Mucosa of descending colon (tissue), 3 donors: ENCODE measurements at regions not wholly inside any gene's neighbourhood (a gene's known extent, or its start where the extent isn't known, plus 50 kb on each side); places are given as distances from the start of the nearest gene placed in this dataset.
"Not testable (repeated sequence)": the region's sequence is repeated elsewhere in the genome, so short reads cannot be mapped to it uniquely, and the experiment has no call there.

Experiments used
- ATAC-seq: fragments of 200-7000 bp; cut with Tn5 transposase; one replicate; pipeline ENCODE4 v1.9.1; 2020; ENCODE audit warnings: mild to moderate bottlenecking, moderate library complexity
- DNase-seq, 3 donors: peaks; one replicate each; pipeline ENCODE4 v3.0.0-alpha.2; 2020
- H3K36me3 ChIP-seq: fragments of 200-600 bp; one replicate; pipeline ENCODE4 v1.8.0; 2021; ENCODE audit warnings: low read depth, mild to moderate bottlenecking
- H3K4me1 ChIP-seq: fragments of 200-600 bp; one replicate; pipeline ENCODE4 v1.8.0; 2021; ENCODE audit warnings: low read depth, mild to moderate bottlenecking
- H3K4me3 ChIP-seq: fragments of 200-600 bp; one replicate; pipeline ENCODE4 v1.8.0; 2021; ENCODE audit warnings: mild to moderate bottlenecking
- H3K9me3 ChIP-seq: fragments of 200-600 bp; one replicate; pipeline ENCODE4 v1.8.0; 2021; ENCODE audit warnings: mild to moderate bottlenecking
- intact Hi-C, 2 donors: fragments of 100-400 bp; cut with DNase I in 1 of 2; cut with micrococcal nuclease in 1 of 2; formaldehyde crosslinking; loops; one replicate each; pipeline versions ENCODE4 v1.11.0 to v1.11.1; 2022; cut with DNase I, micrococcal nuclease
- TF ChIP-seq, protein P1 (sequence below): fragments of 200-600 bp; IDR thresholded peaks from one replicate; pipeline ENCODE4 v1.8.0; 2022; ENCODE audit warnings: antibody characterized with exemption, mild to moderate bottlenecking
- donor health status: DM: no; HTN: no; CAD: no; lungs with moderate emphysema.
- donor health status: DM: no; HTN: no; CAD: no.
- donor health status: DM: no; HTN: yes; CAD: no.

DNA sequence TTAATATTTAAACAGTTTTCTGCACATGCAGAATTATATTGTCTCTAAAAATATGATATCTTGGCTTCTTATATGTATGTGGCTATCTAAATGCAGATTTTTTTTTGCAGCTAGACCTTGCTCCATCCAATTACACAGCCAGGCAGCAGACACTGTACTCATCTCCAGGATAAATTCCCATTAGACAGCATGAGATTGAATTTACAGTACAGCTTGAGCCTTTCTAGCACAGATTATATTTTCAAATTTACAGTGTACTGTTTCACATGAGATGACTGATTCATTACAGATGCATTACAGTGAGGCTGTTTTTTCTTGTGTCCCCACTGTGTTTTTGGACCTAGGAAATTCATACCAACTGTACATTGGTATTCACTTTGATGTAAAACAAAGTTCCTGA, 134.9 kb downstream of the OTOL1 start:
- TF ChIP-seq, protein P1, sequence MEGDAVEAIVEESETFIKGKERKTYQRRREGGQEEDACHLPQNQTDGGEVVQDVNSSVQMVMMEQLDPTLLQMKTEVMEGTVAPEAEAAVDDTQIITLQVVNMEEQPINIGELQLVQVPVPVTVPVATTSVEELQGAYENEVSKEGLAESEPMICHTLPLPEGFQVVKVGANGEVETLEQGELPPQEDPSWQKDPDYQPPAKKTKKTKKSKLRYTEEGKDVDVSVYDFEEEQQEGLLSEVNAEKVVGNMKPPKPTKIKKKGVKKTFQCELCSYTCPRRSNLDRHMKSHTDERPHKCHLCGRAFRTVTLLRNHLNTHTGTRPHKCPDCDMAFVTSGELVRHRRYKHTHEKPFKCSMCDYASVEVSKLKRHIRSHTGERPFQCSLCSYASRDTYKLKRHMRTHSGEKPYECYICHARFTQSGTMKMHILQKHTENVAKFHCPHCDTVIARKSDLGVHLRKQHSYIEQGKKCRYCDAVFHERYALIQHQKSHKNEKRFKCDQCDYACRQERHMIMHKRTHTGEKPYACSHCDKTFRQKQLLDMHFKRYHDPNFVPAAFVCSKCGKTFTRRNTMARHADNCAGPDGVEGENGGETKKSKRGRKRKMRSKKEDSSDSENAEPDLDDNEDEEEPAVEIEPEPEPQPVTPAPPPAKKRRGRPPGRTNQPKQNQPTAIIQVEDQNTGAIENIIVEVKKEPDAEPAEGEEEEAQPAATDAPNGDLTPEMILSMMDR = no peak
- intact Hi-C loops = no loop called here
- Histone ChIP-seq H3K4me3 (no peak overlapping the region), H3K36me3 (no peaks in the 10 kb centered on the region), H3K9me3 (no peaks in the 10 kb centered on the region), H3K4me1 (no peaks in the 10 kb centered on the region)
- DNase-seq (no peak), ATAC-seq (no peak)

DNA sequence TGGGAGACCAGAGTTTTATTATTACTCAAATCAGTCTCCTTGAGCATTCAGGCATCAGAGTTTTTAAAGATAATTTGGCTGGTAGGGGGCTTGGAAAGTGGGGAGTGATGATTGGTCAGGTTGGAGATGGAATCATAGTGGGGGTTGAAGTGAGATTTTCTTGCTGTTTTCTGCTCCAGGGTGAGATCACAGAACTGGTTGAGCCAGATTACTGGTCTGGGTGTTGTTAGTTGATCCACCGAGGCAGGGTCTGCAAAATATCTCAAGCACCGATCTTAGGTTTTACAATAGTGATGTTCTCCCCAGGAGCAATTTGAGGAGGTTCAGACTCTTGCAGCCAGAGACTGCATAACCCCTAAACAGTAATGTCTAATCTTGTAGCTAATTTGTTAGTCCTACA, 141.0 kb downstream of the OTOL1 start:
- TF ChIP-seq, protein P1 = no peak
- intact Hi-C loops = no loop called here
- Histone ChIP-seq H3K36me3 (no peaks in the 10 kb centered on the region), H3K4me3 (no peak overlapping the region), H3K9me3 (no peaks in the 10 kb centered on the region), H3K4me1 (no peaks in the 10 kb centered on the region)
- no peak for DNase-seq
- no peak for ATAC-seq

DNA sequence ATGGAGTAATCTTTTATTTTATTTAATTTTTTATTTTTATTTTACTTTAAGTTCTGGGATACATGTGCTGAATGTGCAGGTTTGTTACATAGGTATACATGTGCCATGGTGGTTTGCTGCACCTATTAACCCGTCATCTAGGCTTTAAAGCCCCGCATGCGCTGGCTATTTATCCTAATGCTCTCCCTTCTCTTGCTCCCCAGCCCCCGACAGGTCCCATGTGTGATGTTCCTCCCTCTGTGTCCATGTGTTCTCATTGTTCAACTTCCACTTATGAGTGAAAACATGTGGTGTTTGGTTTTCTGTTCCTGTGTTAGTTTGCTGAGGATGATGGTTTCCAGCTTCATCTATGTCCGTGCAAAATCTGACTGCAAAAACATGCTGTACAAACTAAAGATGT, 142.5 kb downstream of the OTOL1 start:
- H3K4me3 ChIP-seq, ATAC-seq, DNase-seq, H3K4me1 ChIP-seq, H3K9me3 ChIP-seq, intact Hi-C loops, H3K36me3 ChIP-seq: not testable (repeated sequence)

DNA sequence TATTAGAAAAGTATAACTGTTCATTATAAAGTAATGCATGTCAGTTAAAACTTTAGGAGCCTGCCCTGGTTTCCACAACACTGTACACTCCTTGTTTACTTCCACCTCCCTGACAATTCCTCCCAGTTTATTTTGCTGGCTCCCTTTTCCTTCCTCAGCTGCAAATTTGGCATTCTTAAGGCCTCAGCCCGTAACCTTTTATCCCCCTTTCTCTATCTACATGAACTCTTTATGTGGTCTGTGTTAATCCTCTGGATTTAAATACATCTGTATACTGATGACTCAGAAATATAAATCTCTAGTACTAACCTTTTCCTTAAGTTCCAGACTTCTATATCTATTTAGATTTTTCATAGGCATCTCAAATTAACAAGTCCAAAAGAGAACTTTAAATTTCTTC, 143.6 kb downstream of the OTOL1 start:
- TF ChIP-seq, protein P1 = no peak
- H3K36me3 ChIP-seq = no peaks in the 10 kb centered on the region
- DNase-seq = no peak
- H3K4me1 ChIP-seq = no peaks in the 10 kb centered on the region
- H3K9me3 ChIP-seq = no peaks in the 10 kb centered on the region
- H3K4me3 ChIP-seq = no peak overlapping the region
- ATAC-seq = no peak
- intact Hi-C loops = no loop called here

DNA sequence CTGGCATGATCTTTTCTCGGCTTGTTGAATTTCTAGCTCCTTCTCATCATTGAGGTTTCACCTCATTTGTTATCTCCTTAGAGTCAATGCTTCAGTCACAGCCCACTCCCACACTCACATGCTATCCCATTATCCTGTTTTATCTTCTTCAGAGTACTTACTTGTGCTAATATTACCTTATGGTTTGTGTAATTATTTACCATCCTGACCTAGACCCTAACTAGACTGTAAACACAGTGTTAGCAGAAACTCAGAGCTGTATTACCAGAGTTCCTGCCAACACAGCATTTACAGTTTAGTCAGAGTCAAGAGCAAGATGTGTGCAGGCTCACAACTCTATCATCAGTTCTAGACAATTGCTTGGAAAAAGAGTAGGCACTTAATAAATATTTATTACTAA, 144.7 kb downstream of the OTOL1 start:
- intact Hi-C loops = no loop called here

DNA sequence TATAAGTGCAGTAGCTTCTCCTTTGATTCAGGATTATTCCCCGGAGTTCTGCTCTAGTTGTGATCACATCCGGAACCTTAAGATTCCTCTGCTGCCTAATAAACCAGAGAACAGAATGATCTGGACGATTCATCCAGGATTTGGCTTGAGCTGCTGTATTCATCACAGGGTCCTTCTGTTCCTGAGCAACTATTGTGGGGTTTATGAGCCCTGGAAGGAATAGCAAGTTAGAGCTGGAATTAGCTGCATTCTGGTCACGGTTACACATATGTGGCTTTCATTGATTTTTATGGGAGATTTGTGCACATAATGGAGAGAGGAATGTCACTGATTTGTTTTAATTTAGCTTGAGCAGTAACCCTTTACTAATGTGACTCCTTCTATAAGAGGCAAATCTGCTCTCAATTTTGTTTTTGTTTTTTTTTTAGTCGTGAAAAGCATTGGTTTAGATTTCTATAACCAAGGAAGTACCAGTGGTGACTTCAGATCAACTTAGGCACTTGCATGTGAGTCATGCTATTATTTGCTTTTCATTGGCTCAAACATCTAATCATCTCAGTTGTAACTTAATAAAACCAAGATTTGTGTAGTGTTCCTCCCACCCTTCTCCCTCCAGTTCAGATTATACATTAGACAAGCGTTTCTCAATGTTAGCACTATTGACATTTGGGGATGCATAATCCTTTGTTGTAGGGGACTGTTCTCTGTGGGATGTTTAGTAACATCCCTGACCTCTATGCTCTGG, 148.5 kb downstream of the OTOL1 start:
- no peaks in the 10 kb centered on the region for H3K4me1 ChIP-seq
- H3K9me3 ChIP-seq = no peaks in the 10 kb centered on the region
- no peaks in the 10 kb centered on the region for H3K36me3 ChIP-seq
- H3K4me3 ChIP-seq = no peak overlapping the region
- no peak for DNase-seq
- intact Hi-C loops = no loop called here
- ATAC-seq = no peak
- TF ChIP-seq, protein P1 = no peak

More for the DNA sequence above, 144.7 kb downstream of the OTOL1 start:
- TF ChIP-seq, protein P1 = no peak
- H3K9me3 ChIP-seq = no peaks in the 10 kb centered on the region
- H3K4me1 ChIP-seq = no peaks in the 10 kb centered on the region
- no peak for ATAC-seq
- no peak for DNase-seq
- H3K4me3 ChIP-seq = no peak overlapping the region
- no peaks in the 10 kb centered on the region for H3K36me3 ChIP-seq
